GM12878 (cell line): ENCODE measurements at regions not wholly inside any gene's neighbourhood (a gene's known extent, or its start where the extent isn't known, plus 50 kb on each side); places are given as distances from the start of the nearest gene placed in this dataset.

Source experiments
- ATAC-seq: fragments of 200-7000 bp; cut with Tn5 transposase; 3 replicates; pipeline ENCODE4 v1.9.1; 2020; ENCODE audit warnings: mild to moderate bottlenecking, moderate library complexity
- BruUV-seq: library from RNA; stranded (reverse); fragments of 400-500 nt; replicated peaks from 2 replicates; lab custom pipeline; 2021; lab: Mats Ljungman, UMichigan
- CTCF ChIA-PET: fragments of 300-600 bp; sonication (Branson Sonifier 250); formaldehyde crosslinking; extraction: SDS; loops from one replicate; lab custom pipeline; 2021; ENCODE audit warnings: inconsistent platforms; lab: Yijun Ruan, JAX
- POLR2A ChIA-PET: fragments of 350-600 bp; formaldehyde crosslinking; extraction: SDS; loops from one replicate; lab custom pipeline; 2021; ENCODE audit warnings: inconsistent platforms; lab: Charles Lee
- RAD21 ChIA-PET: fragments of 300-600 bp; sonication (Branson Sonifier 250); formaldehyde crosslinking; loops from one replicate; lab custom pipeline; 2023; ENCODE audit warnings: antibody characterized with exemption; ENCODE audit not compliant: unreplicated experiment; lab: Charles Lee
- SMC1A ChIA-PET: fragments of 300-600 bp; sonication (Branson Sonifier 250); formaldehyde crosslinking; loops from one replicate; lab custom pipeline; 2023; ENCODE audit not compliant: unreplicated experiment, uncharacterized antibody; lab: Charles Lee
- DNase-seq: peaks from one replicate; pipeline ENCODE4 v3.0.0-alpha.2; 2011; ENCODE audit warnings: low read depth, low spot score
- FAIRE-seq: peaks from 3 replicates; lab custom pipeline; 2011; peaks lifted over from hg19 to GRCh38; lab: Jason Lieb, UNC
- H2AFZ ChIP-seq: 2 replicates; pipeline ENCODE4 v1.6.0; 2011; ENCODE audit warnings: low read depth, low read length, control low read depth; ENCODE audit not compliant: control insufficient read depth
- H3K27ac ChIP-seq: 2 replicates; pipeline ENCODE4 v1.5.1; 2011; ENCODE audit warnings: control low read depth; ENCODE audit not compliant: control insufficient read depth, insufficient read depth
- H3K27me3 ChIP-seq, 2 experiments: replicated peaks in 1 of 2; 2 replicates each; pipeline versions ENCODE4 v1.6.0 to v1.6.1; 2011; ENCODE audit warnings: low read length in 1 of 2; ENCODE audit not compliant: control insufficient read depth in 2 of 2, insufficient read depth in 2 of 2
- H3K36me3 ChIP-seq, 2 experiments: 2 replicates each; pipeline ENCODE4 v1.5.1; 2011; ENCODE audit warnings: low read length in 1 of 2; ENCODE audit not compliant: control insufficient read depth in 2 of 2, insufficient read depth in 2 of 2
- H3K4me1 ChIP-seq: 2 replicates; pipeline ENCODE4 v1.6.1; 2011; ENCODE audit warnings: mild to moderate bottlenecking, low read length, moderate library complexity, mixed read lengths; ENCODE audit not compliant: control insufficient read depth, insufficient read depth
- H3K4me2 ChIP-seq: 2 replicates; pipeline ENCODE4 v1.6.0; 2011; ENCODE audit warnings: control low read depth; ENCODE audit not compliant: control insufficient read depth, insufficient read depth
- H3K4me3 ChIP-seq: fragments of 200-600 bp; sonication (generic); 2 replicates; pipeline ENCODE4 v1.5.1; 2016
- H3K79me2 ChIP-seq: 2 replicates; pipeline ENCODE4 v1.6.0; 2011; ENCODE audit warnings: low read length; ENCODE audit not compliant: control insufficient read depth, insufficient read depth
- H3K9ac ChIP-seq: 2 replicates; pipeline ENCODE4 v1.8.0; 2011; ENCODE audit warnings: low read length, control low read depth, mixed read lengths; ENCODE audit not compliant: control insufficient read depth, insufficient read depth
- H3K9me3 ChIP-seq: replicated peaks from 3 replicates; pipeline ENCODE4 v1.5.1; 2011; ENCODE audit warnings: mild to moderate bottlenecking, low read length; ENCODE audit not compliant: control insufficient read depth, insufficient read depth
- H4K20me1 ChIP-seq: 2 replicates; pipeline ENCODE4 v1.6.0; 2011; ENCODE audit not compliant: control insufficient read depth, insufficient read depth
- CBX5 ChIP-seq: sonication (generic); IDR thresholded peaks from 2 replicates; pipeline ENCODE4 v1.6.1; 2016; ENCODE audit warnings: low read depth, moderate library complexity, mild to moderate bottlenecking, inconsistent platforms
- EGR1 ChIP-seq, 2 experiments: IDR thresholded peaks; 1 replicate in 1 of 2; 2 replicates in 1 of 2; pipeline ENCODE4 v1.6.1; 2011 to 2012; ENCODE audit warnings: low read depth in 2 of 2, low read length in 2 of 2, borderline replicate concordance in 1 of 2, mild to moderate bottlenecking in 1 of 2, moderate library complexity in 1 of 2
- EZH2 ChIP-seq: IDR thresholded peaks from 2 replicates; pipeline ENCODE4 v1.6.1; 2012; ENCODE audit warnings: low read depth, mild to moderate bottlenecking, control low read depth, inconsistent platforms, low read length, borderline replicate concordance; ENCODE audit not compliant: control insufficient read depth
- HDAC2 ChIP-seq: fragments of 200-600 bp; sonication (generic); IDR thresholded peaks from 2 replicates; pipeline ENCODE4 v1.6.1; 2017
- HDAC6 ChIP-seq: fragments of 200-600 bp; sonication (generic); IDR thresholded peaks from one replicate; pipeline ENCODE4 v1.8.0; 2017; ENCODE audit warnings: antibody characterized with exemption; ENCODE audit not compliant: unreplicated experiment
- IKZF1 ChIP-seq: fragments of 450-650 bp; conservative IDR thresholded peaks from 2 replicates; pipeline ENCODE4 v1.6.1; 2017; ENCODE audit warnings: antibody characterized with exemption, mild to moderate bottlenecking
- IRF4 ChIP-seq: IDR thresholded peaks from 2 replicates; pipeline ENCODE4 v1.6.1; 2011; ENCODE audit warnings: low read depth, low read length
- KDM1A ChIP-seq: fragments of 200-600 bp; sonication (generic); IDR thresholded peaks from 2 replicates; pipeline ENCODE4 v1.6.1; 2016; ENCODE audit warnings: borderline replicate concordance
- NBN ChIP-seq: fragments of 450-650 bp; IDR thresholded peaks from 2 replicates; pipeline ENCODE4 v1.6.1; 2016
- NRF1 ChIP-seq: conservative IDR thresholded peaks from 2 replicates; pipeline ENCODE4 v1.6.1; 2011; ENCODE audit warnings: mild to moderate bottlenecking, low read depth, low read length, improper control_type of control experiment
- POLR2AphosphoS2 ChIP-seq: IDR thresholded peaks from 2 replicates; pipeline ENCODE4 v1.6.1; 2011; ENCODE audit warnings: low read depth, mild to moderate bottlenecking, low read length, improper control_type of control experiment, moderate library complexity
- RAD51 ChIP-seq: fragments of 450-650 bp; IDR thresholded peaks from 2 replicates; pipeline ENCODE4 v1.6.1; 2016; ENCODE audit warnings: moderate library complexity, mild to moderate bottlenecking, inconsistent platforms
- RB1 ChIP-seq: fragments of 450-650 bp; formaldehyde crosslinking; IDR thresholded peaks from 2 replicates; pipeline ENCODE4 v1.6.1; 2017; ENCODE audit warnings: mild to moderate bottlenecking, borderline replicate concordance
- RCOR1 ChIP-seq: conservative IDR thresholded peaks from 2 replicates; pipeline ENCODE4 v1.6.1; 2012; ENCODE audit warnings: low read depth, low read length, improper control_type of control experiment
- STAT1 ChIP-seq: fragments of 450-650 bp; conservative IDR thresholded peaks from 2 replicates; pipeline ENCODE4 v1.6.1; 2014; ENCODE audit warnings: antibody characterized with exemption, mild to moderate bottlenecking
- ZNF207 ChIP-seq: fragments of 450-650 bp; IDR thresholded peaks from 2 replicates; pipeline ENCODE4 v1.6.1; 2014; ENCODE audit warnings: antibody characterized with exemption, mild to moderate bottlenecking, borderline replicate concordance
- WGBS: methylation state at CpG from one replicate; pipeline ENCODE4 v1.1.6; 2016; ENCODE audit warnings: low lambda C conversion rate; ENCODE audit not compliant: insufficient replicate concordance, insufficient coverage; ENCODE audit errors: missing lambda C conversion rate; 5-methylcytosine and 5-hydroxymethylcytosine counted together
- in situ Hi-C: fragments of 300-500 bp; cut with MboI; formaldehyde crosslinking; loops from 9 replicates; pipeline ENCODE4 v1.14.3; 2018; ENCODE audit warnings: mixed read lengths
- intact Hi-C: fragments of 100-400 bp; cut with micrococcal nuclease; formaldehyde crosslinking; loops from one replicate; pipeline ENCODE4 v1.14.2; 2022; ENCODE audit not compliant: unreplicated experiment
- TF ChIP-seq, protein P1 (sequence below): fragments of 450-650 bp; IDR thresholded peaks from 2 replicates; pipeline ENCODE4 v1.6.1; 2016; ENCODE audit warnings: mild to moderate bottlenecking
- TF ChIP-seq, protein P2 (sequence below): IDR thresholded peaks from 2 replicates; pipeline ENCODE4 v1.6.1; 2011; ENCODE audit warnings: borderline replicate concordance, low read depth, mild to moderate bottlenecking, moderate library complexity, low read length; ENCODE audit not compliant: insufficient read depth, poor library complexity, severe bottlenecking

DNA sequence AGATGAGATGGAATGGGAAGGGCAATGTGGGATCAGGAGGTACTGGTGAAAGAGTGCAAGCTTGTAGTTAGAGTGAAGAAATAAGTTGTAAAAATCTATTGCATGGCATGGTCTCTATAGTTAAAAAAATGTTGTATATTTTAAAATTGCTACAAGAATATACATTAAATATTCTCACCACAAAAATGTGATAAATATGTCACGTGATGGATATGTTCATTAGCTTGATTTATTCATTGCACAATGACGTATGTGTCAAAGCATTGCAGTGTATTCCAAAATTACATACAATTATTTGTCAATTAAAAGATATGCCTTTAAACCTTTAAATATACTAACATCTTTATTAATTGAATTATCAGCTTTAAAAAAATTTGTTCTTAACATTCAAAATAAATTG, 1607.1 kb downstream of the REEP3 start:
- H3K9me3 ChIP-seq, result no peaks in the 10 kb centered on the region
- FAIRE-seq (no peak), DNase-seq (no peak), ATAC-seq (no peak)
- H3K27me3 ChIP-seq, result no peaks in the 10 kb centered on the region
- no peak overlapping the region for H2AFZ ChIP-seq
- TF ChIP-seq RAD51, result peak; percentile 35; the same call in 1 of the 2 replicates
- TF ChIP-seq RCOR1, result no peak
- in situ Hi-C loops, result no loop called here
- no peaks in the 10 kb centered on the region for H3K79me2 ChIP-seq
- intact Hi-C loops, result no loop called here
- H3K9ac ChIP-seq, result no peak overlapping the region
- POLR2A ChIA-PET, result no interaction called here
- RAD21 ChIA-PET, result no interaction called here
- H3K36me3 ChIP-seq, result no peaks in the 10 kb centered on the region
- no peak overlapping the region for H3K4me3 ChIP-seq
- no peaks in the 10 kb centered on the region for H3K4me1 ChIP-seq
- H3K4me2 ChIP-seq, result no peak overlapping the region
- BruUV-seq, result no TSS peak
- WGBS, result 2% methylated on average over 2 of the region's 2 CpGs
- SMC1A ChIA-PET, result interaction anchor here (0.7 kb wide), 1 partner anchor 195 kb away, joined by 3 read pairs; no protein-coding TSS in a partner anchor
- CTCF ChIA-PET, result no interaction called here
- H4K20me1 ChIP-seq, result no peaks in the 10 kb centered on the region
- H3K27ac ChIP-seq, result no peak overlapping the region

- no peaks in the 10 kb centered on the region for H3K9me3 ChIP-seq
- ChIA-PET RAD21 (no interaction called here), POLR2A (no interaction called here), SMC1A (no interaction called here), CTCF (no interaction called here)
- no peaks in the 10 kb centered on the region for H3K4me1 ChIP-seq
- TF ChIP-seq ZNF207 (no peak), EZH2 (no peak), NRF1 (no peak), POLR2AphosphoS2 (no peak), NBN (no peak), HDAC6 (no peak), EGR1 (IDR thresholded peaks at IDR 0.05; ENCODE audit: borderline replicate concordance in 1 of 2, low read depth in 2 of 2, low read length in 2 of 2) (no peak), HDAC2 (no peak), CBX5 (no peak), KDM1A (no peak), RB1 (no peak), IRF4 (no peak), IKZF1 (no peak), STAT1 (no peak)
- TF ChIP-seq, protein P1, sequence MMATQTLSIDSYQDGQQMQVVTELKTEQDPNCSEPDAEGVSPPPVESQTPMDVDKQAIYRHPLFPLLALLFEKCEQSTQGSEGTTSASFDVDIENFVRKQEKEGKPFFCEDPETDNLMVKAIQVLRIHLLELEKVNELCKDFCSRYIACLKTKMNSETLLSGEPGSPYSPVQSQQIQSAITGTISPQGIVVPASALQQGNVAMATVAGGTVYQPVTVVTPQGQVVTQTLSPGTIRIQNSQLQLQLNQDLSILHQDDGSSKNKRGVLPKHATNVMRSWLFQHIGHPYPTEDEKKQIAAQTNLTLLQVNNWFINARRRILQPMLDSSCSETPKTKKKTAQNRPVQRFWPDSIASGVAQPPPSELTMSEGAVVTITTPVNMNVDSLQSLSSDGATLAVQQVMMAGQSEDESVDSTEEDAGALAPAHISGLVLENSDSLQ, result no peak
- TF ChIP-seq, protein P2, sequence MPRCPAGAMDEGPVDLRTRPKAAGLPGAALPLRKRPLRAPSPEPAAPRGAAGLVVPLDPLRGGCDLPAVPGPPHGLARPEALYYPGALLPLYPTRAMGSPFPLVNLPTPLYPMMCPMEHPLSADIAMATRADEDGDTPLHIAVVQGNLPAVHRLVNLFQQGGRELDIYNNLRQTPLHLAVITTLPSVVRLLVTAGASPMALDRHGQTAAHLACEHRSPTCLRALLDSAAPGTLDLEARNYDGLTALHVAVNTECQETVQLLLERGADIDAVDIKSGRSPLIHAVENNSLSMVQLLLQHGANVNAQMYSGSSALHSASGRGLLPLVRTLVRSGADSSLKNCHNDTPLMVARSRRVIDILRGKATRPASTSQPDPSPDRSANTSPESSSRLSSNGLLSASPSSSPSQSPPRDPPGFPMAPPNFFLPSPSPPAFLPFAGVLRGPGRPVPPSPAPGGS, result no peak
- in situ Hi-C loops, result no loop called here
- H3K27ac ChIP-seq, result no peak overlapping the region
- FAIRE-seq (no peak), ATAC-seq (no peak), DNase-seq (no peak)
- no peak overlapping the region for H3K4me2 ChIP-seq
- no TSS peak for BruUV-seq
- 0% methylated on average over 1 of the region's 1 CpG for whole genome bisulfite sequencing
- intact Hi-C loops, result no loop called here
- no peak overlapping the region for H2AFZ ChIP-seq
- no peaks in the 10 kb centered on the region for H3K79me2 ChIP-seq
- no peaks in the 10 kb centered on the region for H3K27me3 ChIP-seq
- H4K20me1 ChIP-seq, result no peaks in the 10 kb centered on the region
- H3K36me3 ChIP-seq, result no peaks in the 10 kb centered on the region
- no peak overlapping the region for H3K9ac ChIP-seq
- H3K4me3 ChIP-seq, result no peak overlapping the region
Measured at GRCh38 chr10:65130162-65130758, 1609.1 kb downstream of the REEP3 start.
